ENCODE measurements at regions not wholly inside any gene's neighbourhood (a gene's known extent, or its start where the extent isn't known, plus 50 kb on each side); places are given as distances from the start of the nearest gene placed in this dataset.

DNA sequence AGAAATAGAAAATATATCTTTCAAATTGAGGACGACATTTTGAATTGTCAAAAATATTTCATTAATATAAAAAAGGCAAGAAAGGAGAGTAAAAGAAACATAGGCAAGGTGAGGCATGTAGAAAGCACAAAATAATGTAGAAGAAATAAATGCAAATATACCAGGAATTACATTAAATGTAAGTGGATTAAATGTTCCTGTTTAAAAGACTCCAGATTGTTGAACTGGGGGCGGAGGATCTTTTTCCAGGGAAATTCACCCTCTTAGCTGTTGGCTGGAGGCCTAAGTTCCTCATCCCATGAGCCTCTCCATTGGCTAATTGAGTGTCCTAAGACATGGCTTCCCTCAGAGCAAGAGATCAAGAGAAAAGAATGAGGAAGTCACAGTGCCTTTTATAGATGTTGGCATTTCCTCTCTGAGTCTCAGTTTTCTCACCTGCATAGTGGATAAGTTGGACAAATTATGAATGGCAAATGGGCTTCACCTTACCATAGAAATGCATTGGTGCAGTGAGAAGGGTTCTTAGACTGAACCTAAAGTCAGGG lies 147.4 kb upstream of the SMAD3 start:
- H3K4me3 ChIP-seq (ENCODE audit: low read depth, low read length) = no peak overlapping the region
- DNase-seq (ENCODE audit: low read depth) = no peak
- TF ChIP-seq, protein P1, sequence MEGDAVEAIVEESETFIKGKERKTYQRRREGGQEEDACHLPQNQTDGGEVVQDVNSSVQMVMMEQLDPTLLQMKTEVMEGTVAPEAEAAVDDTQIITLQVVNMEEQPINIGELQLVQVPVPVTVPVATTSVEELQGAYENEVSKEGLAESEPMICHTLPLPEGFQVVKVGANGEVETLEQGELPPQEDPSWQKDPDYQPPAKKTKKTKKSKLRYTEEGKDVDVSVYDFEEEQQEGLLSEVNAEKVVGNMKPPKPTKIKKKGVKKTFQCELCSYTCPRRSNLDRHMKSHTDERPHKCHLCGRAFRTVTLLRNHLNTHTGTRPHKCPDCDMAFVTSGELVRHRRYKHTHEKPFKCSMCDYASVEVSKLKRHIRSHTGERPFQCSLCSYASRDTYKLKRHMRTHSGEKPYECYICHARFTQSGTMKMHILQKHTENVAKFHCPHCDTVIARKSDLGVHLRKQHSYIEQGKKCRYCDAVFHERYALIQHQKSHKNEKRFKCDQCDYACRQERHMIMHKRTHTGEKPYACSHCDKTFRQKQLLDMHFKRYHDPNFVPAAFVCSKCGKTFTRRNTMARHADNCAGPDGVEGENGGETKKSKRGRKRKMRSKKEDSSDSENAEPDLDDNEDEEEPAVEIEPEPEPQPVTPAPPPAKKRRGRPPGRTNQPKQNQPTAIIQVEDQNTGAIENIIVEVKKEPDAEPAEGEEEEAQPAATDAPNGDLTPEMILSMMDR (IDR thresholded peaks at IDR 0.05; ENCODE audit: insufficient read depth, low read depth, low read length) = no peak

DNA sequence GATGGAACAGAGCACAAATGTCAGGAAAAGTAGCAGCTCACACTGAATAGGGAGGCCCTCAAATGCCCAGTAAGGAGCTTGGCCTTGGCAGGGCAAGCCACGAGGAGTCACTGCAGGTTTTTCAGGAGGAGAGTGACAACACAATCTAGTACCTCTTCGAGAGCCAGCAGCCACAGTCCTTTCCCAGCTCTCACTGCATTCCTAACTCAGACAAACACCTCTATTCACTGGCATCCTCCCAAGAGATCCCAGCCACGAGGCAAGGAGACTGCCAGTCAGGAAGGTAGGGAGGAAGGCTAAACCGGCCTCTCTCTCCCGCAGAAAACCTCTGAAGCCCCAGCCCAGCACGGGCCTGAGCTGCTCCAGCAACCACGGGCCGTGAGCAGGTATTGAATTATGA lies 146.0 kb upstream of the SMAD3 start:
- no peak for DNase-seq (ENCODE audit: low read depth)
- no peak overlapping the region for H3K4me3 ChIP-seq (ENCODE audit: low read depth, low read length)
- TF ChIP-seq, protein P1 (IDR thresholded peaks at IDR 0.05; ENCODE audit: insufficient read depth, low read depth, low read length) = no peak

DNA sequence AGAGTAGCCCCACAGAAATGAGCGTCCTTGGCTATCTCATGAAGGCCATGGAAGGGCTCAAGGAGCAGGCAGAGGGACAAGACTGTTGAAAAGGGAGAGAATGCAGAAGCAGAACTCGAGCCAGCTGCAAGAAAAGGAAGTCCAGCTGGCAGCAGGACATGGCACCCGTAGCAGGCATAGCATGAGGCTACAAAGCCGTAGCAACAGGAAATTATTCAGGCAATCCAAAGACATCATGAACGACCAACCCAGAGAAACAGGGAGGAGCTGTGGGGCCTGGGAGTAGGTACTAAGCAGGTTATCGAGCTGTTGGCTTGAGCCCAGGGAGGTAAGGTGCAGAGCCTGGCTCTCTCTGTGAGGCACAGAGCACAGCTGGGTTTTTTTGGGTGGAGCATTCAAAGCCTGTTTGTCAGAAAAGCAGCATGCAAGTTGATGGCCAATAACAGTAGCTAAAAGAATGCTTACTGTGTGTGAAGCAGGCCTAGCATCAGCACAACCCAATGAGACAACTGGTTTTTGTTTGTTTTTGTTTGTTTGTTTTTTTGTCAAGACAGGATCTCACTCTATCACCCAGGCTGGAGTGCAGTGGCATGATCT lies 144.0 kb upstream of the SMAD3 start:
- TF ChIP-seq, protein P1 (IDR thresholded peaks at IDR 0.05; ENCODE audit: insufficient read depth, low read depth, low read length) = no peak
- no peak for DNase-seq (ENCODE audit: low read depth)
- no peak overlapping the region for H3K4me3 ChIP-seq (ENCODE audit: low read depth, low read length)

DNA sequence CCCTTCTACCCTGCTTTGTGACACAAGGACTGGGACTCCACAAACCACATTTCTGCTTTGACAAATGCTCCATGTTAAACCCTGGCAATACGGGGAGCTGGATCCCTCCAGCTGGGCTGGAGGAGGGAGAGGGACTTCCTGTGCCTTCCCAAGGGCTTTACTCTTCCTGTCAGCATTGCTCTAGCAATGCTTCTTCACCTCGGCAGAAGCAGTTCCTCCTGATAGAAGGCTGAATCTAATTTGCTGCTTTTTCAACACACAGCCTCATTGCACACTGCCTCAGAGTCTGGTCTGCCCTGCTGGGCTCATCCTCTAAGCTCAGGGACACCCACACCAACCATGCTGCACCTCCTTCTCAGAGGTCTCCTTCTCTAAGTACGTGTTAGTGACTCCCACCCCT lies 142.8 kb upstream of the SMAD3 start:
- no peak for DNase-seq (ENCODE audit: low read depth)
- H3K4me3 ChIP-seq (ENCODE audit: low read depth, low read length) = no peak overlapping the region
- TF ChIP-seq, protein P1 (IDR thresholded peaks at IDR 0.05; ENCODE audit: insufficient read depth, low read depth, low read length) = no peak

DNA sequence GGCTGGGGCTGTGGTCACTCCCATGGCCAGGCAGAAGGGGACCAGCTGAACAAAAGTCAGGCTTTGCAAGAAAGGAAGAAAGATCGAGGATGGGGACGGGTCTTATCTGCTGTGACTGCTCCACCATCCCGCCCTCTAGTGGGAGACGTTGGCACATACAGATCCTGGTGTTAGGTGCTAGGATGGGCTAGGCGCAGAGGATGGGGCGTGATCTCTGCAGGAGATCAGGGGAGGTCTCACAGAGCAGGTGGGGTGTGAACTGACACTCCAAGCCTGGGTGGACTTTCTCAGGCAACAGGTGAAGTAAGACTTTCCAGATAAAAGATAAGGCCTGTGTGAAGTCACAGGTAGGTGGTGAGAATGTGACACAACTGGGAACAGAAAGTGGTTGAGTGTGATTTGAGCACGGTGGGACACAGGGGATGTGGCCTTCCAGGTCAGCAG lies 141.9 kb upstream of the SMAD3 start:
- H3K4me3 ChIP-seq (ENCODE audit: low read depth, low read length) = no peak overlapping the region
- TF ChIP-seq, protein P1 (IDR thresholded peaks at IDR 0.05; ENCODE audit: insufficient read depth, low read depth, low read length) = peak; percentile 64
- no peak for DNase-seq (ENCODE audit: low read depth)

DNA sequence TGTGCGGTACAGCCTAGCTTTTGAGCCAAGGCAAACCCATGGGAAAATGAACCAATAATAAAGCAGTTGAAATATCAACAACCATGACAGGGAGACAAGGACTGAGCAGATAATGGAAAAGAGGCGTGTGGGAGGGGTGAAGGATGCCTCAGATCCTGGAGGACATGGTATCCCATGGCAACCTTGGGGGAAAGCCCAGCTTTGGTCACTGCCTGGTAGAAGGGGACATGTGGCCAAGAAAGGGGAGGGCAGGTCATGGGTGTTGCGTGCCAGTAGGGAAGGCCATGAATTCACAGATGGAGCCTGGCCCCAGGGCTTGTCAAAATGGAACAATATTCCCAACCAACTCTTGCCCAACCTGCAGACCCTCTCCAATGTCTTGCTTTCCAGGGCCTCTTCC lies 140.5 kb upstream of the SMAD3 start:
- no peak overlapping the region for H3K4me3 ChIP-seq (ENCODE audit: low read depth, low read length)
- DNase-seq (ENCODE audit: low read depth) = no peak
- TF ChIP-seq, protein P1 (IDR thresholded peaks at IDR 0.05; ENCODE audit: insufficient read depth, low read depth, low read length) = no peak

DNA sequence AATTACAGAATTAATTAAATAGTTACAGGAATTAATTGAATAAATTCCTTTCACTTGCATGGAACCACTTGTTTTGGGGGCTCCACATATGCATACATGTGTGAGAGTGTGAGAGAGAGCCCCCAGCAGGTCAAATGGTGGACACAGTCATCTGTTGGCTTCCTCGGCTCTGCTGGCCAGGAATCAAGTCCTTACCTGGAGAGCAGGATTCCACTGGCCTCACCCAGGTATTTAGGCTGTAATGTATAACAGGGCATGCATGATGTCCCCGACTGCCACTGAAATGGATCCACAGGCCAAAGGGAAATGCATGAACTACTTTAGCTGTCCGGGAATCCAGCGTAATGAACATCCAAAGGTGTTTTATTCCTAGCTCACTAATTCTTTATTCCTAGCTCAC lies 139.7 kb upstream of the SMAD3 start:
- DNase-seq (ENCODE audit: low read depth) = no peak
- no peak overlapping the region for H3K4me3 ChIP-seq (ENCODE audit: low read depth, low read length)
- TF ChIP-seq, protein P1 (IDR thresholded peaks at IDR 0.05; ENCODE audit: insufficient read depth, low read depth, low read length) = no peak

Measured in fibroblast of villous mesenchyme (primary cell).